Astrocyte of the cerebellum (primary cell): ENCODE measurements at regions not wholly inside any gene's neighbourhood (a gene's known extent, or its start where the extent isn't known, plus 50 kb on each side); places are given as distances from the start of the nearest gene placed in this dataset.
"Not testable (repeated sequence)": the region's sequence is repeated elsewhere in the genome, so short reads cannot be mapped to it uniquely, and the experiment has no call there.

Experiments used
- DNase-seq: peaks from one replicate; pipeline ENCODE4 v3.0.0-alpha.2; 2011; ENCODE audit warnings: low read depth
- H3K4me3 ChIP-seq: 2 replicates; pipeline ENCODE4 v1.5.1; 2011; ENCODE audit warnings: mild to moderate bottlenecking, low read depth, low read length, moderate library complexity
- CTCF ChIP-seq: IDR thresholded peaks from 2 replicates; pipeline ENCODE4 v1.5.1; 2012; ENCODE audit warnings: low read length, low read depth, moderate library complexity, mild to moderate bottlenecking; ENCODE audit errors: missing control alignments
- in situ Hi-C: cut with HindIII; loops from 2 replicates; pipeline ENCODE4 v1.10.0; 2017; ENCODE audit warnings: low sequenced_read_pairs

- in situ Hi-C loops: no loop called here
- no peak for DNase-seq
- H3K4me3 ChIP-seq: no peak overlapping the region
- no peak for TF ChIP-seq CTCF
These were observed 50.7 kb upstream of the VPREB1 start for GRCh38 chr22:22193923-22194322.

GRCh38 chr22:22193462-22193861, 51.1 kb upstream of the VPREB1 start:
- H3K4me3 ChIP-seq, in situ Hi-C loops, DNase-seq: not testable (repeated sequence)

GRCh38 chr22:22193006-22193405, 51.6 kb upstream of the VPREB1 start:
- in situ Hi-C loops, H3K4me3 ChIP-seq, DNase-seq: not testable (repeated sequence)

GRCh38 chr22:22189796-22190195, 54.8 kb upstream of the VPREB1 start:
- DNase-seq, in situ Hi-C loops, H3K4me3 ChIP-seq: not testable (repeated sequence)

- in situ Hi-C loops, DNase-seq, H3K4me3 ChIP-seq: not testable (repeated sequence)
These were observed 56.7 kb upstream of the VPREB1 start for GRCh38 chr22:22187863-22188262.

- in situ Hi-C loops: no loop called here
- no peak overlapping the region for H3K4me3 ChIP-seq
- no peak for DNase-seq
- no peak for TF ChIP-seq CTCF
These were observed 57.3 kb upstream of the VPREB1 start for GRCh38 chr22:22187299-22187698.

- in situ Hi-C loops: no loop called here
These were observed 58.6 kb upstream of the VPREB1 start for GRCh38 chr22:22185844-22186499.

GRCh38 chr22:22185217-22185616, 59.4 kb upstream of the VPREB1 start:
- in situ Hi-C loops: no loop called here
- no peak overlapping the region for H3K4me3 ChIP-seq
- no peak for DNase-seq
- no peak for TF ChIP-seq CTCF

More at GRCh38 chr22:22185844-22186499, 58.6 kb upstream of the VPREB1 start:
- H3K4me3 ChIP-seq: no peak overlapping the region
- TF ChIP-seq CTCF: no peak
- no peak for DNase-seq

- in situ Hi-C loops: loop anchor here (5.0 kb wide), 2 partner anchors 52 to 87 kb away; no protein-coding TSS in a partner anchor
- TF ChIP-seq CTCF: no peak
- no peak overlapping the region for H3K4me3 ChIP-seq
- no peak for DNase-seq
These were observed 60.2 kb upstream of the VPREB1 start for GRCh38 chr22:22184277-22184807.
